ENCODE measurements at regions not wholly inside any gene's neighbourhood (a gene's known extent, or its start where the extent isn't known, plus 50 kb on each side); places are given as distances from the start of the nearest gene placed in this dataset.
A peak's percentile ranks its signal among the peaks of the same experiment; 100 is the strongest.
"Not testable (repeated sequence)": the region's sequence is repeated elsewhere in the genome, so short reads cannot be mapped to it uniquely, and the experiment has no call there.

DNA sequence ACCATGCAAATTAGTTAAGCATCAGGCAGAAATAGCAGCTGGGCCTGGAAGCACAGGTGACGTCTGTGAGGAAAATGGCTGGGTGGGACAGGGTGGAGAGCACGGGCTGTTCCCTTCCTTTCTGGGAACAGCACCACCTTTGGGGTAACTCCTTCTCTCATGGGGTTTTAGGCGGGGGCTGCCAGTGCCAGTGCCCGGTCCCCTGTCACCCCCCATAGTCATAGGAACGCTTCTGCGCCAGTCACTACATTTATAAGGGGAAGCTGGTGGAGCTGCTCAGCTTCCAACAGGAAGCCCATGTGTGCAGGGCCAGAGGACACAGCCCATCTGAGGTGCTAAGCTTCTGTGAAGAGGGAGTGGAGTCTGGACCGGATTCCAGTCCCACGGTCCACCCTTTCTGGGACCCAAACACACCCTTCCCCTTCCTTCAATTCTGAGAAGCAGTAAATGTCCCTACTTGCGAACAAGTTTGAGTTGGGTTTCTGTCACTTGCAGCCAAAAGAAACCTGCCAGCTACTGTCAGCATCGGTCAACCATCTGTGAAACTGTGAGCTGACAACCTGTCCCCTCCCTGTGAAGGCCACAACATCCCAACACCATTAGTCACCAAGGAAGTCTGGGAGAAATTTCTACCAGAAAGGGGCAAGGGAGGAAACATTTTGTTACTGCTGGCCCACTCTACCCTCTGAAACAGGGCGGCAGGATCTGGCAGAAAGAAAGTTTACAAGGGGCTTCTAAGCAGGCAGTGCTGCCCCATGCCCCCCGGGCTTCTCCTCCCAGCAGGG lies 86.0 kb upstream of the AMZ2 start (continued):
- no peak for TF ChIP-seq OSR2 (tag by site-specific recombination; IDR thresholded peaks at IDR 0.05)
- TF ChIP-seq ZNF311 (tag by site-specific recombination; IDR thresholded peaks at IDR 0.05; ENCODE audit: borderline replicate concordance), result no peak

- H3K9me3 ChIP-seq (ENCODE audit: control insufficient read depth, insufficient read depth, low read depth, low read length); H3K4me1 ChIP-seq (ENCODE audit: control insufficient read depth, insufficient read depth, low read length); H3K27ac ChIP-seq (ENCODE audit: extremely low read depth, low read depth, low read length); POLR2A ChIA-PET; H3K36me3 ChIP-seq (ENCODE audit: control insufficient read depth in 2 of 2, insufficient read depth in 1 of 2, low read length in 2 of 2); H3K4me3 ChIP-seq (ENCODE audit: low read depth, low read length): not testable (repeated sequence)
- CTCF ChIA-PET, result interaction anchor here (0.5 to 1.5 kb wide), 6 partner anchors 29 to 1525 kb away, joined by 3 to 5 read pairs (median 3); no protein-coding TSS in a partner anchor
Measured at GRCh38 chr17:68168273-68169164, 79.3 kb upstream of the AMZ2 start.

- POLR2A ChIA-PET; H3K9me3 ChIP-seq (ENCODE audit: control insufficient read depth, insufficient read depth, low read depth, low read length); H3K4me1 ChIP-seq (ENCODE audit: control insufficient read depth, insufficient read depth, low read length); H3K36me3 ChIP-seq (ENCODE audit: control insufficient read depth in 2 of 2, insufficient read depth in 1 of 2, low read length in 2 of 2); H3K27ac ChIP-seq (ENCODE audit: extremely low read depth, low read depth, low read length); H3K4me3 ChIP-seq (ENCODE audit: low read depth, low read length): not testable (repeated sequence)
- CTCF ChIA-PET, result interaction anchor here (0.5 to 1.5 kb wide), 6 partner anchors 29 to 1524 kb away, joined by 3 to 5 read pairs (median 3); no protein-coding TSS in a partner anchor
Measured at GRCh38 chr17:68169165-68169821, 78.5 kb upstream of the AMZ2 start.

GRCh38 chr17:68169840-68170239 lies 78.0 kb upstream of the AMZ2 start:
- Histone ChIP-seq H3K9me3 (ENCODE audit: control insufficient read depth, insufficient read depth, low read depth, low read length) (no peaks in the 10 kb centered on the region), H3K36me3 (ENCODE audit: control insufficient read depth in 2 of 2, insufficient read depth in 1 of 2, low read length in 2 of 2) (no peaks in the 10 kb centered on the region), H3K4me3 (ENCODE audit: low read depth, low read length) (no peak overlapping the region), H3K4me1 (ENCODE audit: control insufficient read depth, insufficient read depth, low read length) (no peaks in the 10 kb centered on the region), H3K27ac (ENCODE audit: extremely low read depth, low read depth, low read length) (no peak overlapping the region)
- ChIA-PET POLR2A (no interaction called here), CTCF (interaction anchor here (0.6 to 4.4 kb wide), 5 partner anchors 14 to 294 kb away, joined by 3 to 101 read pairs (median 4); no protein-coding TSS in a partner anchor)
- TF ChIP-seq, protein P1, sequence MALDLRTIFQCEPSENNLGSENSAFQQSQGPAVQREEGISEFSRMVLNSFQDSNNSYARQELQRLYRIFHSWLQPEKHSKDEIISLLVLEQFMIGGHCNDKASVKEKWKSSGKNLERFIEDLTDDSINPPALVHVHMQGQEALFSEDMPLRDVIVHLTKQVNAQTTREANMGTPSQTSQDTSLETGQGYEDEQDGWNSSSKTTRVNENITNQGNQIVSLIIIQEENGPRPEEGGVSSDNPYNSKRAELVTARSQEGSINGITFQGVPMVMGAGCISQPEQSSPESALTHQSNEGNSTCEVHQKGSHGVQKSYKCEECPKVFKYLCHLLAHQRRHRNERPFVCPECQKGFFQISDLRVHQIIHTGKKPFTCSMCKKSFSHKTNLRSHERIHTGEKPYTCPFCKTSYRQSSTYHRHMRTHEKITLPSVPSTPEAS (tag by site-specific recombination; IDR thresholded peaks at IDR 0.05), result no peak
- TF ChIP-seq ZIC2 (tag by site-specific recombination; IDR thresholded peaks at IDR 0.05), result peak; percentile 42

- ChIA-PET POLR2A (no interaction called here), CTCF (interaction anchor here (0.6 to 4.4 kb wide), 7 partner anchors 13 to 293 kb away, joined by 4 to 101 read pairs (median 4); no protein-coding TSS in a partner anchor)
- Histone ChIP-seq H3K27ac (ENCODE audit: extremely low read depth, low read depth, low read length) (no peak overlapping the region), H3K9me3 (ENCODE audit: control insufficient read depth, insufficient read depth, low read depth, low read length) (no peaks in the 10 kb centered on the region), H3K4me1 (ENCODE audit: control insufficient read depth, insufficient read depth, low read length) (no peaks in the 10 kb centered on the region), H3K36me3 (ENCODE audit: control insufficient read depth in 2 of 2, insufficient read depth in 1 of 2, low read length in 2 of 2) (no peaks in the 10 kb centered on the region), H3K4me3 (ENCODE audit: low read depth, low read length) (no peak overlapping the region)
- TF ChIP-seq ZNF610 (tag by site-specific recombination; IDR thresholded peaks at IDR 0.05; ENCODE audit: borderline replicate concordance) (no peak), ZNF292 (tag by site-specific recombination; IDR thresholded peaks at IDR 0.05; ENCODE audit: borderline replicate concordance, low read depth) (no peak), ATF2 (tag by site-specific recombination; IDR thresholded peaks at IDR 0.05; ENCODE audit: low read depth) (no peak), ZNF670 (tag by site-specific recombination; IDR thresholded peaks at IDR 0.05; ENCODE audit: low read depth) (no peak), ZNF433 (tag by site-specific recombination; IDR thresholded peaks at IDR 0.05; ENCODE audit: low read depth) (no peak), ZNF10 (tag by site-specific recombination; IDR thresholded peaks at IDR 0.05) (no peak), ZNF23 (tag by site-specific recombination; IDR thresholded peaks at IDR 0.05; ENCODE audit: borderline replicate concordance) (no peak), ZNF501 (tag by site-specific recombination; IDR thresholded peaks at IDR 0.05) (no peak), SCRT1 (tag by site-specific recombination; IDR thresholded peaks at IDR 0.05; ENCODE audit: borderline replicate concordance) (no peak)
- TF ChIP-seq, protein P2, sequence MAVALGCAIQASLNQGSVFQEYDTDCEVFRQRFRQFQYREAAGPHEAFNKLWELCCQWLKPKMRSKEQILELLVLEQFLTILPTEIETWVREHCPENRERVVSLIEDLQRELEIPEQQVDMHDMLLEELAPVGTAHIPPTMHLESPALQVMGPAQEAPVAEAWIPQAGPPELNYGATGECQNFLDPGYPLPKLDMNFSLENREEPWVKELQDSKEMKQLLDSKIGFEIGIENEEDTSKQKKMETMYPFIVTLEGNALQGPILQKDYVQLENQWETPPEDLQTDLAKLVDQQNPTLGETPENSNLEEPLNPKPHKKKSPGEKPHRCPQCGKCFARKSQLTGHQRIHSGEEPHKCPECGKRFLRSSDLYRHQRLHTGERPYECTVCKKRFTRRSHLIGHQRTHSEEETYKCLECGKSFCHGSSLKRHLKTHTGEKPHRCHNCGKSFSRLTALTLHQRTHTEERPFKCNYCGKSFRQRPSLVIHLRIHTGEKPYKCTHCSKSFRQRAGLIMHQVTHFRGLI (tag by site-specific recombination; IDR thresholded peaks at IDR 0.05), result no peak
- TF ChIP-seq, protein P3, sequence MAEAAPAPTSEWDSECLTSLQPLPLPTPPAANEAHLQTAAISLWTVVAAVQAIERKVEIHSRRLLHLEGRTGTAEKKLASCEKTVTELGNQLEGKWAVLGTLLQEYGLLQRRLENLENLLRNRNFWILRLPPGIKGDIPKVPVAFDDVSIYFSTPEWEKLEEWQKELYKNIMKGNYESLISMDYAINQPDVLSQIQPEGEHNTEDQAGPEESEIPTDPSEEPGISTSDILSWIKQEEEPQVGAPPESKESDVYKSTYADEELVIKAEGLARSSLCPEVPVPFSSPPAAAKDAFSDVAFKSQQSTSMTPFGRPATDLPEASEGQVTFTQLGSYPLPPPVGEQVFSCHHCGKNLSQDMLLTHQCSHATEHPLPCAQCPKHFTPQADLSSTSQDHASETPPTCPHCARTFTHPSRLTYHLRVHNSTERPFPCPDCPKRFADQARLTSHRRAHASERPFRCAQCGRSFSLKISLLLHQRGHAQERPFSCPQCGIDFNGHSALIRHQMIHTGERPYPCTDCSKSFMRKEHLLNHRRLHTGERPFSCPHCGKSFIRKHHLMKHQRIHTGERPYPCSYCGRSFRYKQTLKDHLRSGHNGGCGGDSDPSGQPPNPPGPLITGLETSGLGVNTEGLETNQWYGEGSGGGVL (tag by site-specific recombination; IDR thresholded peaks at IDR 0.05), result no peak
Measured at GRCh38 chr17:68170246-68170645, 77.6 kb upstream of the AMZ2 start.
